Transverse colon (tissue), 3 donors: ENCODE measurements at regions not wholly inside any gene's neighbourhood (a gene's known extent, or its start where the extent isn't known, plus 50 kb on each side); places are given as distances from the start of the nearest gene placed in this dataset.

Experiments used
- CTCF ChIP-seq, 5 experiments: fragments of 200-600 bp in 3 of 5; fragments of 450-650 bp in 2 of 5; sonication (generic) in 3 of 5; IDR thresholded peaks; 1 replicate in 2 of 5; 2 replicates in 3 of 5; pipeline ENCODE4 v1.5.1; 2016 to 2017; ENCODE audit warnings: antibody characterized with exemption in 5 of 5, inconsistent platforms in 3 of 5, mild to moderate bottlenecking in 2 of 5, moderate library complexity in 1 of 5
- EP300 ChIP-seq: sonication (generic); formaldehyde crosslinking; IDR thresholded peaks from one replicate; pipeline ENCODE4 v1.6.1; 2017; ENCODE audit warnings: antibody characterized with exemption, low read depth

- no peak for TF ChIP-seq CTCF (IDR thresholded peaks at IDR 0.05)
- TF ChIP-seq EP300, result no peak
Measured at GRCh38 chr7:40799-41750, 151.3 kb upstream of the FAM20C start.
